SK-N-MC (cell line): ENCODE measurements at regions not wholly inside any gene's neighbourhood (a gene's known extent, or its start where the extent isn't known, plus 50 kb on each side); places are given as distances from the start of the nearest gene placed in this dataset.

Experiments
- EZH2 ChIP-seq: fragments of 200-600 bp; sonication (generic); IDR thresholded peaks from one replicate; pipeline ENCODE4 v1.6.1; 2017; ENCODE audit warnings: antibody characterized with exemption
- FOXP2 ChIP-seq: optimal IDR thresholded peaks from 2 replicates; pipeline ENCODE3; 2011; ENCODE audit warnings: mild to moderate bottlenecking, moderate library complexity; ENCODE audit not compliant: insufficient read depth; ENCODE audit errors: extremely low read length, control extremely low read depth
- POLR2AphosphoS5 ChIP-seq: IDR thresholded peaks from 2 replicates; pipeline ENCODE4 v1.6.1; 2012; ENCODE audit warnings: mild to moderate bottlenecking, low read depth, low read length, borderline replicate concordance

DNA sequence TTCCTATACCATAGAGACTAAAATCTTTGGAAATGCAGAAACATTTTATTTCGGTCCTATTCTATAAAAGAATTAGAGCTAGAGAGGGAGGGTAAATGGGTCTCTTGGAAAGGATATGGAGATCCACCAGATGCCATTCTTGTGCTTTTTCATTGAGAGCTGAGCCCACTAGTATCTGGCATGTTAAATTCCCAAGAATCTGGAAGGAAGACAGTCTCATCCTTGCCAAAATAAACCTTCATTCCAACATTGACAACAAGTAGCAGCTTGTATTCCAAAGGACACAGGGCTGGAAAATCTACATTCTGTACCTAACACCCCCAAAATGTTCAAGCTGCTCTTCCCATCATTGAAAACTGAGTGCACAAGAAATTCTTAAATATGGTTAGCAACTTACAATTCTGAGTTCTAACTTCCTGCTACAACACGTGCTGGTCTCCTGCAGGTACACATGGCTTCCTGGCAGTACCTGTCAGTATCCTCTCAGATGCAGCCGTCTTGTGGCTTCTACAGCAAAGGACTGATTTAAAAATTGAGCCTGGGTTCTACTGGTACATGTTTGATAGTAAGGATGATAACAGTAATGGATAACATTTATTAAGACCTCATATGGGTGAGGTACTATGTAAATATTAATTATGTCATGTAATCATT is 348.1 kb downstream of the SV2B start:
- no peak for TF ChIP-seq EZH2
- TF ChIP-seq POLR2AphosphoS5: no peak
- no peak for TF ChIP-seq FOXP2
